ENCODE measurements at regions not wholly inside any gene's neighbourhood (a gene's known extent, or its start where the extent isn't known, plus 50 kb on each side); places are given as distances from the start of the nearest gene placed in this dataset.

GRCh38 chrX:11976663-11977062 is 161.6 kb upstream of the FRMPD4 start:
- Histone ChIP-seq H3K4me1 (no peaks in the 10 kb centered on the region), H3K36me3 (no peaks in the 10 kb centered on the region), H3K9me3 (no peaks in the 10 kb centered on the region), H3K27me3 (no peaks in the 10 kb centered on the region), H3K4me3 (no peak overlapping the region), H3K27ac (no peak overlapping the region)
- TF ChIP-seq EP300 (IDR thresholded peaks at IDR 0.05) (no peak), POLR2AphosphoS5 (IDR thresholded peaks at IDR 0.05) (no peak), POLR2A (IDR thresholded peaks at IDR 0.05) (no peak), CTCF (IDR thresholded peaks at IDR 0.05) (no peak)
- ATAC-seq (ENCODE audit: low FRiP score in 2 of 2) (no peak), DNase-seq (no peak)
- WGBS, 2 donors: 88 to 94% methylated on average over 2 of the region's 2 CpGs

- TF ChIP-seq POLR2AphosphoS5 (IDR thresholded peaks at IDR 0.05) (no peak), CTCF (IDR thresholded peaks at IDR 0.05) (no peak), POLR2A (IDR thresholded peaks at IDR 0.05) (no peak), EP300 (IDR thresholded peaks at IDR 0.05) (no peak)
- H3K36me3 ChIP-seq: no peaks in the 10 kb centered on the region
- H3K4me1 ChIP-seq: no peaks in the 10 kb centered on the region
- ATAC-seq (ENCODE audit: low FRiP score in 2 of 2) (no peak), DNase-seq (no peak)
- H3K9me3 ChIP-seq: peaks cover 0 to 3% (median 0%) of the 10 kb centered on the region in 4 donors
- no peaks in the 10 kb centered on the region for H3K27me3 ChIP-seq
- H3K27ac ChIP-seq: no peak overlapping the region
- no peak overlapping the region for H3K4me3 ChIP-seq
Measured at GRCh38 chrX:11992271-11992670, 146.0 kb upstream of the FRMPD4 start.

- TF ChIP-seq CTCF (IDR thresholded peaks at IDR 0.05): no peak
- no peak for TF ChIP-seq POLR2A (IDR thresholded peaks at IDR 0.05)
- TF ChIP-seq EP300 (IDR thresholded peaks at IDR 0.05): no peak
- TF ChIP-seq POLR2AphosphoS5 (IDR thresholded peaks at IDR 0.05): no peak
- ATAC-seq (ENCODE audit: low FRiP score in 2 of 2) (no peak), DNase-seq (no peak)
- Histone ChIP-seq H3K4me3 (no peak overlapping the region), H3K27me3 (no peaks in the 10 kb centered on the region), H3K27ac (no peak overlapping the region), H3K36me3 (no peaks in the 10 kb centered on the region), H3K4me1 (no peaks in the 10 kb centered on the region), H3K9me3 (no peaks in the 10 kb centered on the region)
- 27 to 44% methylated on average over 1 of the region's 1 CpG for WGBS, 2 donors
Measured at GRCh38 chrX:11995146-11995545, 143.1 kb upstream of the FRMPD4 start.

- ATAC-seq (ENCODE audit: low FRiP score in 2 of 2) (no peak), DNase-seq (no peak)
- no peak overlapping the region for H3K27ac ChIP-seq
- no peak for TF ChIP-seq CTCF (IDR thresholded peaks at IDR 0.05)
- TF ChIP-seq EP300 (IDR thresholded peaks at IDR 0.05): no peak
- TF ChIP-seq POLR2A (IDR thresholded peaks at IDR 0.05): no peak
- TF ChIP-seq POLR2AphosphoS5 (IDR thresholded peaks at IDR 0.05): no peak
- H3K36me3 ChIP-seq: no peaks in the 10 kb centered on the region
- no peak overlapping the region for H3K4me3 ChIP-seq
- H3K9me3 ChIP-seq: no peaks in the 10 kb centered on the region
- H3K4me1 ChIP-seq: no peaks in the 10 kb centered on the region
- 46 to 57% methylated on average over 2 of the region's 2 CpGs for WGBS, 2 donors
- no peaks in the 10 kb centered on the region for H3K27me3 ChIP-seq
Measured at GRCh38 chrX:11996810-11997209, 141.5 kb upstream of the FRMPD4 start.

GRCh38 chrX:11998944-11999343 is 139.3 kb upstream of the FRMPD4 start:
- DNase-seq (no peak), ATAC-seq (ENCODE audit: low FRiP score in 2 of 2) (no peak)
- H3K27ac ChIP-seq: no peak overlapping the region
- no peaks in the 10 kb centered on the region for H3K9me3 ChIP-seq
- TF ChIP-seq POLR2A (IDR thresholded peaks at IDR 0.05): no peak
- H3K27me3 ChIP-seq: no peaks in the 10 kb centered on the region
- no peak overlapping the region for H3K4me3 ChIP-seq
- no peaks in the 10 kb centered on the region for H3K4me1 ChIP-seq
- WGBS, 2 donors: 29 to 31% methylated on average over 2 of the region's 2 CpGs
- no peaks in the 10 kb centered on the region for H3K36me3 ChIP-seq

Data from upper lobe of left lung (tissue), 6 donors.